ENCODE measurements at regions not wholly inside any gene's neighbourhood (a gene's known extent, or its start where the extent isn't known, plus 50 kb on each side); places are given as distances from the start of the nearest gene placed in this dataset.
"Not testable (repeated sequence)": the region's sequence is repeated elsewhere in the genome, so short reads cannot be mapped to it uniquely, and the experiment has no call there.

- H3K4me3 Mint-ChIP-seq; H3K36me3 Mint-ChIP-seq; H3K9me3 Mint-ChIP-seq; DNase-seq (ENCODE audit: low spot score in 2 of 2); H3K4me1 Mint-ChIP-seq; H3K27ac Mint-ChIP-seq; ATAC-seq: not testable (repeated sequence)
Observed at GRCh38 chr13:59292240-59292639, 871.5 kb downstream of the DIAPH3 start.

GRCh38 chr13:59299584-59299983 is 864.1 kb downstream of the DIAPH3 start:
- Mint-ChIP-seq H3K9me3 (peaks cover 5% of the 10 kb centered on the region), H3K27ac (no peak overlapping the region), H3K36me3 (no peaks in the 10 kb centered on the region), H3K4me1 (no peaks in the 10 kb centered on the region), H3K4me3 (no peak overlapping the region)
- no peak for DNase-seq (ENCODE audit: low spot score in 2 of 2)
- no peak for ATAC-seq

GRCh38 chr13:59300355-59301173 is 863.2 kb downstream of the DIAPH3 start:
- H3K27ac Mint-ChIP-seq, result no peak overlapping the region
- no peaks in the 10 kb centered on the region for H3K36me3 Mint-ChIP-seq
- H3K9me3 Mint-ChIP-seq, result peaks cover 3% of the 10 kb centered on the region
- no peak for DNase-seq (ENCODE audit: low spot score in 2 of 2)
- H3K4me3 Mint-ChIP-seq, result no peak overlapping the region
- ATAC-seq, result peak; percentile 24
- H3K4me1 Mint-ChIP-seq, result no peaks in the 10 kb centered on the region

- DNase-seq (ENCODE audit: low spot score in 2 of 2) (no peak), ATAC-seq (no peak)
- Mint-ChIP-seq H3K9me3 (peaks cover 3% of the 10 kb centered on the region), H3K36me3 (no peaks in the 10 kb centered on the region), H3K4me3 (no peak overlapping the region), H3K27ac (no peak overlapping the region), H3K4me1 (no peaks in the 10 kb centered on the region)
Observed at GRCh38 chr13:59301174-59301567, 862.6 kb downstream of the DIAPH3 start.

- Mint-ChIP-seq H3K4me1 (no peaks in the 10 kb centered on the region), H3K4me3 (no peak overlapping the region), H3K36me3 (no peaks in the 10 kb centered on the region), H3K9me3 (no peaks in the 10 kb centered on the region), H3K27ac (no peak overlapping the region)
- ATAC-seq (no peak), DNase-seq (ENCODE audit: low spot score in 2 of 2) (no peak)
Observed at GRCh38 chr13:59303433-59303832, 860.3 kb downstream of the DIAPH3 start.

GRCh38 chr13:59304596-59304995 is 859.1 kb downstream of the DIAPH3 start:
- no peak overlapping the region for H3K27ac Mint-ChIP-seq

GRCh38 chr13:59305896-59306295 is 857.8 kb downstream of the DIAPH3 start:
- no peaks in the 10 kb centered on the region for H3K9me3 Mint-ChIP-seq
- H3K4me1 Mint-ChIP-seq, result no peaks in the 10 kb centered on the region
- no peak for DNase-seq (ENCODE audit: low spot score in 2 of 2)
- no peak overlapping the region for H3K4me3 Mint-ChIP-seq
- no peak overlapping the region for H3K27ac Mint-ChIP-seq
- H3K36me3 Mint-ChIP-seq, result no peaks in the 10 kb centered on the region
- ATAC-seq, result no peak

More at GRCh38 chr13:59304596-59304995, 859.1 kb downstream of the DIAPH3 start:
- no peak for ATAC-seq
- Mint-ChIP-seq H3K4me1 (no peaks in the 10 kb centered on the region), H3K4me3 (no peak overlapping the region), H3K36me3 (no peaks in the 10 kb centered on the region), H3K9me3 (no peaks in the 10 kb centered on the region)
- no peak for DNase-seq (ENCODE audit: low spot score in 2 of 2)

- ATAC-seq, result no peak
- no peaks in the 10 kb centered on the region for H3K36me3 Mint-ChIP-seq
- no peak overlapping the region for H3K27ac Mint-ChIP-seq
- no peaks in the 10 kb centered on the region for H3K9me3 Mint-ChIP-seq
- no peaks in the 10 kb centered on the region for H3K4me1 Mint-ChIP-seq
- no peak for DNase-seq (ENCODE audit: low spot score in 2 of 2)
- no peak overlapping the region for H3K4me3 Mint-ChIP-seq
Observed at GRCh38 chr13:59312776-59313175, 851.0 kb downstream of the DIAPH3 start.

- Mint-ChIP-seq H3K4me1 (no peaks in the 10 kb centered on the region), H3K27ac (no peak overlapping the region)
- no peak for ATAC-seq
Observed at GRCh38 chr13:59318320-59318930, 845.3 kb downstream of the DIAPH3 start.

GRCh38 chr13:59319276-59319675 is 844.5 kb downstream of the DIAPH3 start:
- Mint-ChIP-seq H3K27ac (no peak overlapping the region), H3K36me3 (no peaks in the 10 kb centered on the region), H3K4me1 (no peaks in the 10 kb centered on the region), H3K4me3 (no peak overlapping the region), H3K9me3 (no peaks in the 10 kb centered on the region)
- DNase-seq (ENCODE audit: low spot score in 2 of 2), result no peak
- ATAC-seq, result no peak

More at GRCh38 chr13:59318320-59318930, 845.3 kb downstream of the DIAPH3 start:
- no peaks in the 10 kb centered on the region for H3K9me3 Mint-ChIP-seq
- DNase-seq (ENCODE audit: low spot score in 2 of 2), result peak; percentile 40 to 65
- no peaks in the 10 kb centered on the region for H3K36me3 Mint-ChIP-seq
- H3K4me3 Mint-ChIP-seq, result no peak overlapping the region

GRCh38 chr13:59320021-59320420 is 843.7 kb downstream of the DIAPH3 start:
- Mint-ChIP-seq H3K36me3 (no peaks in the 10 kb centered on the region), H3K4me3 (no peak overlapping the region), H3K4me1 (no peaks in the 10 kb centered on the region), H3K9me3 (no peaks in the 10 kb centered on the region), H3K27ac (no peak overlapping the region)
- DNase-seq (ENCODE audit: low spot score in 2 of 2) (no peak), ATAC-seq (no peak)

GRCh38 chr13:59324401-59324800 is 839.3 kb downstream of the DIAPH3 start:
- not testable (repeated sequence) for H3K9me3 Mint-ChIP-seq; H3K36me3 Mint-ChIP-seq; H3K4me1 Mint-ChIP-seq; ATAC-seq; H3K27ac Mint-ChIP-seq; DNase-seq (ENCODE audit: low spot score in 2 of 2); H3K4me3 Mint-ChIP-seq

GRCh38 chr13:59326717-59327116 is 837.0 kb downstream of the DIAPH3 start:
- DNase-seq (ENCODE audit: low spot score in 2 of 2), result no peak
- Mint-ChIP-seq H3K36me3 (no peaks in the 10 kb centered on the region), H3K9me3 (no peaks in the 10 kb centered on the region), H3K4me1 (no peaks in the 10 kb centered on the region), H3K27ac (no peak overlapping the region), H3K4me3 (no peak overlapping the region)
- no peak for ATAC-seq

- H3K36me3 Mint-ChIP-seq, result no peaks in the 10 kb centered on the region
- H3K4me1 Mint-ChIP-seq, result no peaks in the 10 kb centered on the region
- H3K27ac Mint-ChIP-seq, result no peak overlapping the region
- no peaks in the 10 kb centered on the region for H3K9me3 Mint-ChIP-seq
- H3K4me3 Mint-ChIP-seq, result no peak overlapping the region
- DNase-seq (ENCODE audit: low spot score in 2 of 2) (no peak), ATAC-seq (no peak)
Observed at GRCh38 chr13:59330764-59331163, 833.0 kb downstream of the DIAPH3 start.

GRCh38 chr13:59332966-59333365 is 830.8 kb downstream of the DIAPH3 start:
- Mint-ChIP-seq H3K4me3 (no peak overlapping the region), H3K4me1 (no peaks in the 10 kb centered on the region), H3K36me3 (no peaks in the 10 kb centered on the region), H3K9me3 (no peaks in the 10 kb centered on the region), H3K27ac (no peak overlapping the region)
- DNase-seq (ENCODE audit: low spot score in 2 of 2) (no peak), ATAC-seq (no peak)

GRCh38 chr13:59337070-59337469 is 826.7 kb downstream of the DIAPH3 start:
- no peaks in the 10 kb centered on the region for H3K9me3 Mint-ChIP-seq
- DNase-seq (ENCODE audit: low spot score in 2 of 2) (no peak), ATAC-seq (no peak)

More at GRCh38 chr13:59337070-59337469, 826.7 kb downstream of the DIAPH3 start:
- Mint-ChIP-seq H3K4me3 (no peak overlapping the region), H3K27ac (no peak overlapping the region), H3K36me3 (no peaks in the 10 kb centered on the region), H3K4me1 (no peaks in the 10 kb centered on the region)
